ENCODE measurements at regions not wholly inside any gene's neighbourhood (a gene's known extent, or its start where the extent isn't known, plus 50 kb on each side); places are given as distances from the start of the nearest gene placed in this dataset.

GRCh38 chr17:5678171-5678570 lies 93.9 kb upstream of the NLRP1 start:
- no peaks in the 10 kb centered on the region for H4K20me1 ChIP-seq (ENCODE audit: insufficient read depth, low read depth, low read length)
- H3K27me3 ChIP-seq (ENCODE audit: low read length): 0 out of 2 replicates have a peak, but pooled peaks cover 4% of the 10 kb centered on the region
- no peaks in the 10 kb centered on the region for H3K9me2 ChIP-seq (replicated peaks; ENCODE audit: insufficient read depth, low read length)
- no peak overlapping the region for H2AFZ ChIP-seq (ENCODE audit: low read length)
- H3K9ac ChIP-seq (ENCODE audit: low read length): no peak overlapping the region
- no peak for DNase-seq
- no peaks in the 10 kb centered on the region for H3K36me3 ChIP-seq (ENCODE audit: insufficient read depth, low read length)
- H3K4me3 ChIP-seq (ENCODE audit: low read length): no peak overlapping the region
- no peak overlapping the region for H3K4me2 ChIP-seq (ENCODE audit: low read depth, low read length, poor library complexity, severe bottlenecking)
- H3K27ac ChIP-seq (ENCODE audit: low read length): no peak overlapping the region
- H3K9me3 ChIP-seq (ENCODE audit: low read length): no peaks in the 10 kb centered on the region
- no peaks in the 10 kb centered on the region for H3K79me2 ChIP-seq (ENCODE audit: low read length)
- H3K4me1 ChIP-seq (ENCODE audit: low read length): peaks cover 4% of the 10 kb centered on the region; the same call in 1 of the 2 replicates

GRCh38 chr17:5680766-5681165 lies 96.5 kb upstream of the NLRP1 start:
- no peak for DNase-seq
- H4K20me1 ChIP-seq (ENCODE audit: insufficient read depth, low read depth, low read length): no peaks in the 10 kb centered on the region
- H3K36me3 ChIP-seq (ENCODE audit: insufficient read depth, low read length): no peaks in the 10 kb centered on the region
- H3K4me1 ChIP-seq (ENCODE audit: low read length): peaks cover 4% of the 10 kb centered on the region; the same call in 1 of the 2 replicates
- H3K9ac ChIP-seq (ENCODE audit: low read length): no peak overlapping the region
- no peak overlapping the region for H3K27ac ChIP-seq (ENCODE audit: low read length)
- no peaks in the 10 kb centered on the region for H3K9me3 ChIP-seq (ENCODE audit: low read length)
- no peaks in the 10 kb centered on the region for H3K9me2 ChIP-seq (replicated peaks; ENCODE audit: insufficient read depth, low read length)
- H3K4me3 ChIP-seq (ENCODE audit: low read length): no peak overlapping the region
- H3K79me2 ChIP-seq (ENCODE audit: low read length): no peaks in the 10 kb centered on the region
- no peak overlapping the region for H2AFZ ChIP-seq (ENCODE audit: low read length)
- no peak overlapping the region for H3K4me2 ChIP-seq (ENCODE audit: low read depth, low read length, poor library complexity, severe bottlenecking)
- H3K27me3 ChIP-seq (ENCODE audit: low read length): 0 out of 2 replicates have a peak, but pooled peaks cover 4% of the 10 kb centered on the region

- Histone ChIP-seq H3K4me2 (ENCODE audit: low read depth, low read length, poor library complexity, severe bottlenecking) (no peak overlapping the region), H2AFZ (ENCODE audit: low read length) (no peak overlapping the region), H3K36me3 (ENCODE audit: insufficient read depth, low read length) (no peaks in the 10 kb centered on the region), H3K4me3 (ENCODE audit: low read length) (no peak overlapping the region), H3K9me3 (ENCODE audit: low read length) (no peaks in the 10 kb centered on the region), H3K9ac (ENCODE audit: low read length) (no peak overlapping the region), H3K27me3 (ENCODE audit: low read length) (0 out of 2 replicates have a peak, but pooled peaks cover 4% of the 10 kb centered on the region), H4K20me1 (ENCODE audit: insufficient read depth, low read depth, low read length) (no peaks in the 10 kb centered on the region), H3K4me1 (ENCODE audit: low read length) (no peaks in the 10 kb centered on the region), H3K27ac (ENCODE audit: low read length) (no peak overlapping the region), H3K9me2 (replicated peaks; ENCODE audit: insufficient read depth, low read length) (no peaks in the 10 kb centered on the region), H3K79me2 (ENCODE audit: low read length) (no peaks in the 10 kb centered on the region)
- no peak for DNase-seq
Measured at GRCh38 chr17:5683241-5683640, 98.9 kb upstream of the NLRP1 start.

GRCh38 chr17:5686074-5686635 lies 101.8 kb upstream of the NLRP1 start:
- Histone ChIP-seq H3K9me3 (ENCODE audit: low read length) (no peaks in the 10 kb centered on the region), H3K9me2 (replicated peaks; ENCODE audit: insufficient read depth, low read length) (no peaks in the 10 kb centered on the region), H4K20me1 (ENCODE audit: insufficient read depth, low read depth, low read length) (no peaks in the 10 kb centered on the region), H3K4me1 (ENCODE audit: low read length) (no peaks in the 10 kb centered on the region), H3K9ac (ENCODE audit: low read length) (no peak overlapping the region), H3K79me2 (ENCODE audit: low read length) (no peaks in the 10 kb centered on the region), H3K27me3 (ENCODE audit: low read length) (no peaks in the 10 kb centered on the region), H3K4me2 (ENCODE audit: low read depth, low read length, poor library complexity, severe bottlenecking) (no peak overlapping the region), H2AFZ (ENCODE audit: low read length) (no peak overlapping the region), H3K4me3 (ENCODE audit: low read length) (no peak overlapping the region), H3K27ac (ENCODE audit: low read length) (no peak overlapping the region), H3K36me3 (ENCODE audit: insufficient read depth, low read length) (no peaks in the 10 kb centered on the region)
- DNase-seq: no peak

GRCh38 chr17:5687646-5688045 lies 103.3 kb upstream of the NLRP1 start:
- no peak overlapping the region for H3K9ac ChIP-seq (ENCODE audit: low read length)
- H3K4me2 ChIP-seq (ENCODE audit: low read depth, low read length, poor library complexity, severe bottlenecking): no peak overlapping the region
- no peaks in the 10 kb centered on the region for H4K20me1 ChIP-seq (ENCODE audit: insufficient read depth, low read depth, low read length)
- no peaks in the 10 kb centered on the region for H3K79me2 ChIP-seq (ENCODE audit: low read length)
- no peaks in the 10 kb centered on the region for H3K27me3 ChIP-seq (ENCODE audit: low read length)
- no peaks in the 10 kb centered on the region for H3K9me3 ChIP-seq (ENCODE audit: low read length)
- H3K4me3 ChIP-seq (ENCODE audit: low read length): no peak overlapping the region
- H2AFZ ChIP-seq (ENCODE audit: low read length): no peak overlapping the region
- H3K4me1 ChIP-seq (ENCODE audit: low read length): no peaks in the 10 kb centered on the region
- DNase-seq: no peak
- H3K9me2 ChIP-seq (replicated peaks; ENCODE audit: insufficient read depth, low read length): no peaks in the 10 kb centered on the region
- no peaks in the 10 kb centered on the region for H3K36me3 ChIP-seq (ENCODE audit: insufficient read depth, low read length)
- no peak overlapping the region for H3K27ac ChIP-seq (ENCODE audit: low read length)

- Histone ChIP-seq H3K36me3 (ENCODE audit: insufficient read depth, low read length) (no peaks in the 10 kb centered on the region), H3K9me3 (ENCODE audit: low read length) (no peaks in the 10 kb centered on the region), H3K79me2 (ENCODE audit: low read length) (no peaks in the 10 kb centered on the region), H3K4me3 (ENCODE audit: low read length) (no peak overlapping the region), H3K27ac (ENCODE audit: low read length) (no peak overlapping the region), H3K4me2 (ENCODE audit: low read depth, low read length, poor library complexity, severe bottlenecking) (no peak overlapping the region), H2AFZ (ENCODE audit: low read length) (no peak overlapping the region), H3K9ac (ENCODE audit: low read length) (no peak overlapping the region), H3K4me1 (ENCODE audit: low read length) (no peaks in the 10 kb centered on the region), H4K20me1 (ENCODE audit: insufficient read depth, low read depth, low read length) (no peaks in the 10 kb centered on the region), H3K27me3 (ENCODE audit: low read length) (no peaks in the 10 kb centered on the region), H3K9me2 (replicated peaks; ENCODE audit: insufficient read depth, low read length) (no peaks in the 10 kb centered on the region)
- no peak for DNase-seq
Measured at GRCh38 chr17:5693821-5694220, 109.5 kb upstream of the NLRP1 start.

GRCh38 chr17:5694551-5694950 lies 110.2 kb upstream of the NLRP1 start:
- Histone ChIP-seq H3K27me3 (ENCODE audit: low read length) (no peaks in the 10 kb centered on the region), H3K4me1 (ENCODE audit: low read length) (no peaks in the 10 kb centered on the region), H2AFZ (ENCODE audit: low read length) (no peak overlapping the region; the same call in 1 of the 2 replicates), H3K36me3 (ENCODE audit: insufficient read depth, low read length) (no peaks in the 10 kb centered on the region), H4K20me1 (ENCODE audit: insufficient read depth, low read depth, low read length) (no peaks in the 10 kb centered on the region), H3K79me2 (ENCODE audit: low read length) (no peaks in the 10 kb centered on the region), H3K27ac (ENCODE audit: low read length) (no peak overlapping the region), H3K9me3 (ENCODE audit: low read length) (no peaks in the 10 kb centered on the region), H3K4me2 (ENCODE audit: low read depth, low read length, poor library complexity, severe bottlenecking) (no peak overlapping the region), H3K4me3 (ENCODE audit: low read length) (no peak overlapping the region), H3K9ac (ENCODE audit: low read length) (no peak overlapping the region), H3K9me2 (replicated peaks; ENCODE audit: insufficient read depth, low read length) (no peaks in the 10 kb centered on the region)
- no peak for DNase-seq

GRCh38 chr17:5695480-5695879 lies 111.2 kb upstream of the NLRP1 start:
- H3K27me3 ChIP-seq (ENCODE audit: low read length): no peaks in the 10 kb centered on the region
- no peak overlapping the region for H3K4me3 ChIP-seq (ENCODE audit: low read length)
- no peak overlapping the region for H3K4me2 ChIP-seq (ENCODE audit: low read depth, low read length, poor library complexity, severe bottlenecking)
- H3K4me1 ChIP-seq (ENCODE audit: low read length): no peaks in the 10 kb centered on the region
- no peaks in the 10 kb centered on the region for H3K36me3 ChIP-seq (ENCODE audit: insufficient read depth, low read length)
- H3K27ac ChIP-seq (ENCODE audit: low read length): no peak overlapping the region
- no peak overlapping the region for H3K9ac ChIP-seq (ENCODE audit: low read length)
- H3K9me3 ChIP-seq (ENCODE audit: low read length): no peaks in the 10 kb centered on the region
- no peaks in the 10 kb centered on the region for H4K20me1 ChIP-seq (ENCODE audit: insufficient read depth, low read depth, low read length)
- no peaks in the 10 kb centered on the region for H3K79me2 ChIP-seq (ENCODE audit: low read length)
- no peaks in the 10 kb centered on the region for H3K9me2 ChIP-seq (replicated peaks; ENCODE audit: insufficient read depth, low read length)
- no peak overlapping the region for H2AFZ ChIP-seq (ENCODE audit: low read length)
- no peak for DNase-seq

Data from Karpas-422 (cell line).